HFFc6 (cell line): ENCODE measurements at regions not wholly inside any gene's neighbourhood (a gene's known extent, or its start where the extent isn't known, plus 50 kb on each side); places are given as distances from the start of the nearest gene placed in this dataset.

Experiments used
- DNase-seq: peaks from one replicate; pipeline ENCODE4 v3.0.0-alpha.2; 2018
- H3K27ac Mint-ChIP-seq: 2 replicates; pipeline ENCODE4 v1.8.0; 2020; ENCODE audit warnings: mild to moderate bottlenecking, mixed read lengths
- H3K27me3 Mint-ChIP-seq: 2 replicates; pipeline ENCODE4 v1.8.0; 2021; ENCODE audit warnings: mild to moderate bottlenecking, moderate library complexity, mixed read lengths; ENCODE audit not compliant: insufficient read depth
- H3K36me3 Mint-ChIP-seq: 2 replicates; pipeline ENCODE4 v1.8.0; 2021; ENCODE audit warnings: low read depth, mixed read lengths
- H3K4me1 Mint-ChIP-seq: 2 replicates; pipeline ENCODE4 v1.8.0; 2020; ENCODE audit warnings: low read depth, mixed read lengths
- H3K4me3 Mint-ChIP-seq: 2 replicates; pipeline ENCODE4 v1.8.0; 2020; ENCODE audit warnings: mild to moderate bottlenecking, moderate library complexity, mixed read lengths
- H3K9me3 Mint-ChIP-seq: 2 replicates; pipeline ENCODE4 v1.8.0; 2020; ENCODE audit warnings: mild to moderate bottlenecking, mixed read lengths
- TF ChIP-seq, protein P1 (sequence below): fragments of 200-600 bp; sonication (generic); IDR thresholded peaks from 2 replicates; pipeline ENCODE4 v1.5.0; 2021; ENCODE audit warnings: antibody characterized with exemption, mild to moderate bottlenecking

GRCh38 chr7:113796557-113796956 is 122.3 kb downstream of the PPP1R3A start:
- Mint-ChIP-seq H3K4me3 (no peak overlapping the region), H3K9me3 (peaks cover 42% of the 10 kb centered on the region), H3K27ac (no peak overlapping the region), H3K27me3 (no peaks in the 10 kb centered on the region), H3K4me1 (no peaks in the 10 kb centered on the region), H3K36me3 (no peaks in the 10 kb centered on the region)
- TF ChIP-seq, protein P1, sequence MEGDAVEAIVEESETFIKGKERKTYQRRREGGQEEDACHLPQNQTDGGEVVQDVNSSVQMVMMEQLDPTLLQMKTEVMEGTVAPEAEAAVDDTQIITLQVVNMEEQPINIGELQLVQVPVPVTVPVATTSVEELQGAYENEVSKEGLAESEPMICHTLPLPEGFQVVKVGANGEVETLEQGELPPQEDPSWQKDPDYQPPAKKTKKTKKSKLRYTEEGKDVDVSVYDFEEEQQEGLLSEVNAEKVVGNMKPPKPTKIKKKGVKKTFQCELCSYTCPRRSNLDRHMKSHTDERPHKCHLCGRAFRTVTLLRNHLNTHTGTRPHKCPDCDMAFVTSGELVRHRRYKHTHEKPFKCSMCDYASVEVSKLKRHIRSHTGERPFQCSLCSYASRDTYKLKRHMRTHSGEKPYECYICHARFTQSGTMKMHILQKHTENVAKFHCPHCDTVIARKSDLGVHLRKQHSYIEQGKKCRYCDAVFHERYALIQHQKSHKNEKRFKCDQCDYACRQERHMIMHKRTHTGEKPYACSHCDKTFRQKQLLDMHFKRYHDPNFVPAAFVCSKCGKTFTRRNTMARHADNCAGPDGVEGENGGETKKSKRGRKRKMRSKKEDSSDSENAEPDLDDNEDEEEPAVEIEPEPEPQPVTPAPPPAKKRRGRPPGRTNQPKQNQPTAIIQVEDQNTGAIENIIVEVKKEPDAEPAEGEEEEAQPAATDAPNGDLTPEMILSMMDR: no peak
- DNase-seq: no peak

DNA sequence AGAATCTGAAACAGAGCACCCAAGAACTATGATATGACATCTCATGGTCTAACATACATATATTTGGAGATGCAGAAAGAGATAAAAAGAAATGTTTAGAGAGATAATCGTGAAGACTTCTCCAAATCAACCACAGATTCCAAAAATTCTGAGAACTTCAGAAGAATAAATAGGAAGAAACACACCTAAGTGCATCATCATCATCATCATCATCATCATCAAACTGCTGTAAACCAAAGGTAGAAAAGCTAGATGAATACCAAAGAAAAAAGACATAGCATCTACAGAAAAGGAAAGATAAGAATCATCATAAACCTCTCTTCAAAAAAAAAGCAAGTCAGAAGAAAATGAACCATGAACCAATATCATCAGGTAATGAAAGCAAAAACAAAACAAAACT is 124.2 kb downstream of the PPP1R3A start:
- no peak for DNase-seq
- Mint-ChIP-seq H3K36me3 (no peaks in the 10 kb centered on the region), H3K27me3 (no peaks in the 10 kb centered on the region), H3K4me1 (no peaks in the 10 kb centered on the region), H3K9me3 (peaks cover 38% of the 10 kb centered on the region), H3K4me3 (no peak overlapping the region), H3K27ac (no peak overlapping the region)
- TF ChIP-seq, protein P1: no peak

DNA sequence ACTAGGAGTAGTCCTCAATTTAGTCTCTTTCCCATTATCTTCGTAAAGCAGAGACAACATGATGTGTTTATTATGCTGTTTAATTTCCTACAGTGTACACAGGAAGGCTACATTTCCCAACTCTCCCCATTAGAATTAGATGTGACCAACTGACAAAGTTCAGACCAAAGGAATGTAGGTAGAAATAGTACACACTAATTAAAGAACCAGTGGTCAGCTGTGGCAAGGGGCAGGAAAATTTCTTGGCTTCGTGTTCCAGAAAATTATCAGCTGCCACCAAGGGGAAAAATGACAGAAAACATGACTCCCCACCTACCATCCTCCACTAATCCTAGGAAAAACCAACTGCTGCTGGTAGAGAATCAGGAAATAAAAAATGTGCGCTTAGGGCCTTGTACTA is 125.6 kb downstream of the PPP1R3A start:
- no peaks in the 10 kb centered on the region for H3K27me3 Mint-ChIP-seq
- H3K27ac Mint-ChIP-seq: no peak overlapping the region
- TF ChIP-seq, protein P1: no peak
- peaks cover 33% of the 10 kb centered on the region for H3K9me3 Mint-ChIP-seq
- no peak overlapping the region for H3K4me3 Mint-ChIP-seq
- H3K4me1 Mint-ChIP-seq: no peaks in the 10 kb centered on the region
- no peak for DNase-seq
- H3K36me3 Mint-ChIP-seq: no peaks in the 10 kb centered on the region

GRCh38 chr7:113790025-113790424 is 128.8 kb downstream of the PPP1R3A start:
- H3K27ac Mint-ChIP-seq: no peak overlapping the region
- peaks cover 29% of the 10 kb centered on the region for H3K9me3 Mint-ChIP-seq
- no peak overlapping the region for H3K4me3 Mint-ChIP-seq
- TF ChIP-seq, protein P1: no peak
- H3K4me1 Mint-ChIP-seq: no peaks in the 10 kb centered on the region
- no peak for DNase-seq
- no peaks in the 10 kb centered on the region for H3K27me3 Mint-ChIP-seq
- H3K36me3 Mint-ChIP-seq: no peaks in the 10 kb centered on the region

- Mint-ChIP-seq H3K9me3 (peaks cover 11% of the 10 kb centered on the region), H3K4me3 (no peak overlapping the region), H3K4me1 (no peaks in the 10 kb centered on the region), H3K36me3 (no peaks in the 10 kb centered on the region), H3K27me3 (no peaks in the 10 kb centered on the region), H3K27ac (no peak overlapping the region)
- no peak for DNase-seq
- TF ChIP-seq, protein P1: no peak
Measured at GRCh38 chr7:113787106-113787505, 131.7 kb downstream of the PPP1R3A start.

DNA sequence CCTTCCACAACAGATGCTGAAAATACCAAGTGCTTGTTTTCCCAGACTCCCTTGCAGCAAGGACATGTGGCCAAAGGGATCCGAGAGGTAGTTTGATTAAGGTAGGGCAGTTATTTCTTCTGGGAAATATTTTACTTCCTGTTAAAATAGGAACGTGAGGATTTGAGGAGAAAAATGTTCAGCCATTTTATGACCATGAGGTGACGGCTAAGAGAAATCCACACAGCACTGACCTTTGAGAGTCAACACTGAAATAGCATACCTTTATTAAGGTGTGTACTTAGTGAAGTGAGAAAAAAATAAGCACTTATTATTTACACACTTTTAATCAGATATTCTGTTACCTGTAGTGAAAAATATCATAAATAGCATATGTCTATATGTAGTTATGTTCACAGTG is 133.9 kb downstream of the PPP1R3A start:
- TF ChIP-seq, protein P1: no peak
- H3K4me1 Mint-ChIP-seq: no peaks in the 10 kb centered on the region
- H3K4me3 Mint-ChIP-seq: no peak overlapping the region
- no peak overlapping the region for H3K27ac Mint-ChIP-seq
- no peaks in the 10 kb centered on the region for H3K27me3 Mint-ChIP-seq
- no peaks in the 10 kb centered on the region for H3K36me3 Mint-ChIP-seq
- DNase-seq: no peak
- H3K9me3 Mint-ChIP-seq: peaks cover 5% of the 10 kb centered on the region
